ENCODE measurements at regions not wholly inside any gene's neighbourhood (a gene's known extent, or its start where the extent isn't known, plus 50 kb on each side); places are given as distances from the start of the nearest gene placed in this dataset.

DNA sequence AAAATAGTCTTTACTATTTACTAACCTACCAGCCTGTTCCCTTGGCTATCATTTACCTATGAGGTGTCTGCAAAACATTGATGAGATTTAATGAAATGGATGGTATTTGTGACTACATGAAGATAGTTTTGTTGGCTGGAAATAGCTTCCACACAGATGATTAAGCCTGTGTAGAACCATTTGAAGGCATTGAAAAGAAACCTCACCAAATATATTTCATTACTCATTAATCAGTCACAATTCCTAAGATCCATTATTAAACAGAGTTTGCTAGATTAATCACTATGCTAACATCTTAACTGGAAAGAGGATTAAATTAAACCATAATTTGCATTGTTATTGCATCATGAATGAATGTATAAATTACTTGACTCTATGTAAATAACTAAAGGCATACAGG is 560.3 kb downstream of the BMP2 start:
- TF ChIP-seq, protein P1, sequence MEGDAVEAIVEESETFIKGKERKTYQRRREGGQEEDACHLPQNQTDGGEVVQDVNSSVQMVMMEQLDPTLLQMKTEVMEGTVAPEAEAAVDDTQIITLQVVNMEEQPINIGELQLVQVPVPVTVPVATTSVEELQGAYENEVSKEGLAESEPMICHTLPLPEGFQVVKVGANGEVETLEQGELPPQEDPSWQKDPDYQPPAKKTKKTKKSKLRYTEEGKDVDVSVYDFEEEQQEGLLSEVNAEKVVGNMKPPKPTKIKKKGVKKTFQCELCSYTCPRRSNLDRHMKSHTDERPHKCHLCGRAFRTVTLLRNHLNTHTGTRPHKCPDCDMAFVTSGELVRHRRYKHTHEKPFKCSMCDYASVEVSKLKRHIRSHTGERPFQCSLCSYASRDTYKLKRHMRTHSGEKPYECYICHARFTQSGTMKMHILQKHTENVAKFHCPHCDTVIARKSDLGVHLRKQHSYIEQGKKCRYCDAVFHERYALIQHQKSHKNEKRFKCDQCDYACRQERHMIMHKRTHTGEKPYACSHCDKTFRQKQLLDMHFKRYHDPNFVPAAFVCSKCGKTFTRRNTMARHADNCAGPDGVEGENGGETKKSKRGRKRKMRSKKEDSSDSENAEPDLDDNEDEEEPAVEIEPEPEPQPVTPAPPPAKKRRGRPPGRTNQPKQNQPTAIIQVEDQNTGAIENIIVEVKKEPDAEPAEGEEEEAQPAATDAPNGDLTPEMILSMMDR (conservative IDR thresholded peaks at IDR 0.05), result no peak
- H3K4me1 Mint-ChIP-seq, result no peaks in the 10 kb centered on the region
- no peak overlapping the region for H3K9ac ChIP-seq (ENCODE audit: extremely low read depth, low read length, poor library complexity, severe bottlenecking)
- no peaks in the 10 kb centered on the region for H3K36me3 Mint-ChIP-seq (ENCODE audit: low read depth)
- no peaks in the 10 kb centered on the region for H3K27me3 ChIP-seq (ENCODE audit: control insufficient read depth, insufficient read depth, low read length, poor library complexity, severe bottlenecking)
- no peak overlapping the region for H3K27ac ChIP-seq (ENCODE audit: low read depth, low read length)
- H3K9me3 Mint-ChIP-seq, result peaks cover 4% of the 10 kb centered on the region
- H3K4me3 ChIP-seq (ENCODE audit: low read length), result no peak overlapping the region
- H3K4me3 Mint-ChIP-seq, result no peak overlapping the region
- H3K27ac Mint-ChIP-seq, result no peak overlapping the region
- no peaks in the 10 kb centered on the region for H3K27me3 Mint-ChIP-seq (ENCODE audit: insufficient read depth)
- H3K9me3 ChIP-seq (ENCODE audit: control insufficient read depth, low read length), result no peaks in the 10 kb centered on the region
- H3K4me1 ChIP-seq (ENCODE audit: control insufficient read depth, insufficient read depth, low read length), result no peaks in the 10 kb centered on the region
- no peak for DNase-seq
- H3K36me3 ChIP-seq (ENCODE audit: control insufficient read depth, insufficient read depth, low read length), result no peaks in the 10 kb centered on the region

DNA sequence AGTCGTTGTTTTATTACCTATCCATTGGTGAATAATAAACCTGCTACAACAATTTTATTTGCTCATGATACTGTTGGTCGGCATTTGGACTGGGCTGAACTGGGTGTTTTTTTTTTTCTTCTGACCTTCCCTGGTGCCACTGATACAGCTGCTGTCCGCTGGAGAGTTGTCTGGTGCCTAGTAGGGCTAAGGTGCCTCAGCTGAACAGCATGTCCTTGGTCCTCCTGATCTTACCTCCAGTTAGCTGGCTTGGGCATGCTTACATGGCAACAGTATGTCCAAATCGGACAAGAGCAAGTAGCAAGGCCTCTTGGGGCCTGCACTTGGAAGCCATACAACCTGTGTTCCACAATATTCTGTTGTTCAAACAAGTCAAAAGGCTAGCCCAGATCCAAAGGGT is 563.4 kb downstream of the BMP2 start:
- no peak overlapping the region for H3K27ac ChIP-seq (ENCODE audit: low read depth, low read length)
- no peaks in the 10 kb centered on the region for H3K27me3 ChIP-seq (ENCODE audit: control insufficient read depth, insufficient read depth, low read length, poor library complexity, severe bottlenecking)
- no peak overlapping the region for H3K4me3 ChIP-seq (ENCODE audit: low read length)
- no peak overlapping the region for H3K4me3 Mint-ChIP-seq
- WGBS, 2 experiments (ENCODE audit: insufficient coverage in 1 of 2, insufficient read length in 1 of 2), result 68 to 83% methylated on average over 2 to 4 of the region's 4 CpGs
- H3K36me3 Mint-ChIP-seq (ENCODE audit: low read depth), result no peaks in the 10 kb centered on the region
- H3K27me3 Mint-ChIP-seq (ENCODE audit: insufficient read depth), result no peaks in the 10 kb centered on the region
- H3K9ac ChIP-seq (ENCODE audit: extremely low read depth, low read length, poor library complexity, severe bottlenecking), result no peak overlapping the region
- peaks cover 2% of the 10 kb centered on the region for H3K9me3 Mint-ChIP-seq
- no peak overlapping the region for H3K27ac Mint-ChIP-seq
- DNase-seq, result no peak
- H3K4me1 ChIP-seq (ENCODE audit: control insufficient read depth, insufficient read depth, low read length), result no peaks in the 10 kb centered on the region
- no peaks in the 10 kb centered on the region for H3K4me1 Mint-ChIP-seq
- no peaks in the 10 kb centered on the region for H3K9me3 ChIP-seq (ENCODE audit: control insufficient read depth, low read length)
- TF ChIP-seq, protein P1 (conservative IDR thresholded peaks at IDR 0.05), result no peak
- no peaks in the 10 kb centered on the region for H3K36me3 ChIP-seq (ENCODE audit: control insufficient read depth, insufficient read depth, low read length)

DNA sequence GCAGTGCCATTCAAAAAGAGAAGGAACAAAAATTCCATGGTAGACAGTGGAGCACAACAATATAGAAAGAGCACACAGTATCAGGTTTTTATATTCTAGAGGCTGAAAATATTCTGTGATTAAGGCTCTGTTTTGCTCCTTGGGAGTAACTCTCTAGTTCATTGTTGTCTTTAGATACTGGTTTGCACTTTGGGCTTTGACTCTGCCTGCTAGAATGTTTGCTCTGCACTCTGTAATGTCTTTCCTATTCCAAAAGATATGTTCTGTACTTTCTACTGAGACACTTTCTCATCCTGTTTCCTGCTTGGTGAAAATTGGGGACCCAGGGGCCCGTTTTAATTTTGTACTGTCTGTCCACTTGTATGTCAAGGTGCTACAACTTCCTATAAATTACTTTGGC is 564.7 kb downstream of the BMP2 start:
- no peaks in the 10 kb centered on the region for H3K36me3 ChIP-seq (ENCODE audit: control insufficient read depth, insufficient read depth, low read length)
- no peak for DNase-seq
- H3K9ac ChIP-seq (ENCODE audit: extremely low read depth, low read length, poor library complexity, severe bottlenecking), result no peak overlapping the region
- Mint-ChIP-seq H3K27ac (no peak overlapping the region), H3K4me1 (no peaks in the 10 kb centered on the region), H3K4me3 (no peak overlapping the region), H3K9me3 (no peaks in the 10 kb centered on the region), H3K27me3 (ENCODE audit: insufficient read depth) (no peaks in the 10 kb centered on the region), H3K36me3 (ENCODE audit: low read depth) (no peaks in the 10 kb centered on the region)
- H3K4me1 ChIP-seq (ENCODE audit: control insufficient read depth, insufficient read depth, low read length), result no peaks in the 10 kb centered on the region
- H3K27me3 ChIP-seq (ENCODE audit: control insufficient read depth, insufficient read depth, low read length, poor library complexity, severe bottlenecking), result no peaks in the 10 kb centered on the region
- TF ChIP-seq, protein P1 (conservative IDR thresholded peaks at IDR 0.05), result no peak
- WGBS, 2 experiments (ENCODE audit: insufficient coverage in 1 of 2, insufficient read length in 1 of 2), result 80 to 91% methylated on average over 1 of the region's 1 CpG
- H3K4me3 ChIP-seq (ENCODE audit: low read length), result no peak overlapping the region
- no peaks in the 10 kb centered on the region for H3K9me3 ChIP-seq (ENCODE audit: control insufficient read depth, low read length)
- no peak overlapping the region for H3K27ac ChIP-seq (ENCODE audit: low read depth, low read length)

Data from endodermal cell (in vitro differentiated cells).